OCI-LY1 (cell line): ENCODE measurements at regions not wholly inside any gene's neighbourhood (a gene's known extent, or its start where the extent isn't known, plus 50 kb on each side); places are given as distances from the start of the nearest gene placed in this dataset.

ENCODE experiments used
- CTCF ChIP-seq: fragments of 200-600 bp; sonication (generic), shearing (Covaris generic); IDR thresholded peaks from 2 replicates; pipeline ENCODE4 v1.5.1; 2017; ENCODE audit warnings: mild to moderate bottlenecking, antibody characterized with exemption, low read length, moderate library complexity, mixed read lengths
- EZH2 ChIP-seq: fragments of 200-600 bp; sonication (generic), shearing (Covaris generic); IDR thresholded peaks from 2 replicates; pipeline ENCODE4 v1.8.0; 2017; ENCODE audit warnings: borderline replicate concordance, mixed run types, mild to moderate bottlenecking, antibody characterized with exemption, low read length, moderate library complexity, mixed read lengths

- TF ChIP-seq EZH2: no peak
- TF ChIP-seq CTCF: no peak
Measured at GRCh38 chr2:144206019-144206418, 313.9 kb downstream of the ZEB2 start.
